Right lobe of liver (tissue), 4 donors: ENCODE measurements at regions not wholly inside any gene's neighbourhood (a gene's known extent, or its start where the extent isn't known, plus 50 kb on each side); places are given as distances from the start of the nearest gene placed in this dataset.

Experiments
- CTCF ChIP-seq, 4 donors: fragments of 200-600 bp in 3 of 4; fragments of 450-650 bp in 1 of 4; IDR thresholded peaks; one replicate each; pipeline versions ENCODE4 v1.5.1 to v1.8.0; 2016 to 2022; ENCODE audit warnings: antibody characterized with exemption in 4 of 4, mild to moderate bottlenecking in 2 of 4
- POLR2A ChIP-seq: fragments of 450-650 bp; IDR thresholded peaks from one replicate; pipeline ENCODE4 v1.6.1; 2017; ENCODE audit warnings: antibody characterized with exemption, mild to moderate bottlenecking
- donor health status: DM: no; HTN: no; CAD: no.
- donor health status: DM: no; HTN: no; CAD: no.
- donor health status: DM: no; HTN: yes; CAD: no.

GRCh38 chr11:115698243-115698642 is 194.0 kb upstream of the CADM1 start:
- no peak for TF ChIP-seq CTCF (IDR thresholded peaks at IDR 0.05)
- no peak for TF ChIP-seq POLR2A
